Pancreas (tissue), 10 donors: ENCODE measurements at regions not wholly inside any gene's neighbourhood (a gene's known extent, or its start where the extent isn't known, plus 50 kb on each side); places are given as distances from the start of the nearest gene placed in this dataset.

Experiments
- ATAC-seq, 4 donors: fragments of 200-7000 bp; cut with Tn5 transposase; one replicate each; pipeline versions ENCODE4 v1.8.0 to v1.9.1; 2020; ENCODE audit warnings: mild to moderate bottlenecking in 4 of 4, moderate library complexity in 4 of 4
- DNase-seq, 6 donors: peaks; one replicate each; pipeline ENCODE4 v3.0.0-alpha.2; 2020
- FAIRE-seq: peaks from 2 replicates; lab custom pipeline; 2012; peaks lifted over from hg19 to GRCh38; lab: Jason Lieb, UNC
- H3K27ac ChIP-seq, 4 donors: fragments of 200-600 bp; sonication (generic); 1 replicate in 3 of 4; 2 replicates in 1 of 4; pipeline versions ENCODE4 v1.5.0 to v1.8.0; 2020
- H3K27me3 ChIP-seq, 4 donors: fragments of 200-600 bp; one replicate each; pipeline ENCODE4 v1.8.0; 2021
- H3K36me3 ChIP-seq, 3 donors: fragments of 200-600 bp; sonication (generic) in 1 of 3; one replicate each; pipeline versions ENCODE4 v1.5.0 to v1.8.0; 2020 to 2021
- H3K4me1 ChIP-seq, 3 donors: fragments of 200-600 bp; one replicate each; pipeline ENCODE4 v1.8.0; 2021
- H3K4me3 ChIP-seq, 4 donors: fragments of 200-600 bp; sonication (generic) in 2 of 4; one replicate each; pipeline versions ENCODE4 v1.5.0 to v1.8.0; 2020 to 2021
- H3K9me3 ChIP-seq, 4 donors: fragments of 200-600 bp; one replicate each; pipeline ENCODE4 v1.8.0; 2021
- CTCF ChIP-seq, 4 donors: fragments of 200-600 bp; sonication (generic) in 3 of 4; IDR thresholded peaks; one replicate each; pipeline versions ENCODE4 v1.5.0 to v1.8.0; 2021; ENCODE audit warnings: antibody characterized with exemption in 4 of 4
- WGBS, 2 donors: extraction: QIAGEN DNeasy Blood & Tissue Kit; methylation state at CpG; one replicate each; pipeline ENCODE4 v1.1.7; 2013; 5-methylcytosine and 5-hydroxymethylcytosine counted together
- intact Hi-C, 3 donors: fragments of 100-400 bp; cut with DNase I; formaldehyde crosslinking; loops; one replicate each; pipeline versions ENCODE4 v1.11.1 to v1.14.2; 2022
- donor health status: healthy with polysubstance abuse.
- donor health status: DM: no; HTN: no; CAD: no; lungs with moderate emphysema.
- donor health status: DM: no; HTN: no; CAD: no.
- donor health status: control.
- donor health status: control.
- donor health status: Bipolar disorder and iron deficiency.
- donor health status: DM: yes; HTN: yes; CAD: no.
- donor health status: DM: no; HTN: no; CAD: no.
- donor health status: DM: no; HTN: no; CAD: no.
- donor health status: DM: yes; HTN: yes; CAD: no.

- Histone ChIP-seq H3K9me3 (no peaks in the 10 kb centered on the region), H3K4me3 (no peak overlapping the region), H3K4me1 (no peaks in the 10 kb centered on the region), H3K27ac (no peak overlapping the region), H3K27me3 (no peaks in the 10 kb centered on the region), H3K36me3 (no peaks in the 10 kb centered on the region)
- intact Hi-C loops = no loop called here
- ATAC-seq (no peak), DNase-seq (no peak), FAIRE-seq (no peak)
- TF ChIP-seq CTCF (IDR thresholded peaks at IDR 0.05) = no peak
- WGBS, 2 donors = 62 to 73% methylated on average over 13 of the region's 13 CpGs
These were observed 82.5 kb downstream of the CHST2 start for GRCh38 chr3:143201870-143202752.

- no peaks in the 10 kb centered on the region for H3K27me3 ChIP-seq
- no peaks in the 10 kb centered on the region for H3K36me3 ChIP-seq
- no peak for FAIRE-seq
- no peak for ATAC-seq
- intact Hi-C loops = no loop called here
- H3K27ac ChIP-seq = no peak overlapping the region
- no peaks in the 10 kb centered on the region for H3K9me3 ChIP-seq
- WGBS, 2 donors = 25 to 34% methylated on average over 3 of the region's 3 CpGs
- TF ChIP-seq CTCF (IDR thresholded peaks at IDR 0.05) = no peak
- no peak overlapping the region for H3K4me3 ChIP-seq
- DNase-seq = no peak
- no peaks in the 10 kb centered on the region for H3K4me1 ChIP-seq
These were observed 83.6 kb downstream of the CHST2 start for GRCh38 chr3:143203142-143203541.

GRCh38 chr3:143203848-143204247 is 84.3 kb downstream of the CHST2 start:
- FAIRE-seq (no peak), ATAC-seq (no peak)

GRCh38 chr3:143206955-143207337 is 87.4 kb downstream of the CHST2 start:
- no peak for TF ChIP-seq CTCF (IDR thresholded peaks at IDR 0.05)
- FAIRE-seq (no peak), DNase-seq (no peak), ATAC-seq (no peak)
- 67 to 79% methylated on average over 4 of the region's 4 CpGs for WGBS, 2 donors
- no peak overlapping the region for H3K4me3 ChIP-seq
- no peaks in the 10 kb centered on the region for H3K9me3 ChIP-seq
- no peaks in the 10 kb centered on the region for H3K36me3 ChIP-seq
- H3K27me3 ChIP-seq = no peaks in the 10 kb centered on the region
- no peak overlapping the region for H3K27ac ChIP-seq
- no peaks in the 10 kb centered on the region for H3K4me1 ChIP-seq
- intact Hi-C loops = no loop called here

More at GRCh38 chr3:143203848-143204247, 84.3 kb downstream of the CHST2 start:
- no peak for TF ChIP-seq CTCF (IDR thresholded peaks at IDR 0.05)
- Histone ChIP-seq H3K9me3 (no peaks in the 10 kb centered on the region), H3K4me1 (no peaks in the 10 kb centered on the region), H3K27me3 (no peaks in the 10 kb centered on the region), H3K4me3 (no peak overlapping the region), H3K27ac (no peak overlapping the region), H3K36me3 (no peaks in the 10 kb centered on the region)
- WGBS, 2 donors = 58 to 80% methylated on average over 3 of the region's 3 CpGs
- intact Hi-C loops = no loop called here
- DNase-seq = no peak

GRCh38 chr3:143207338-143207961 is 87.9 kb downstream of the CHST2 start:
- intact Hi-C loops = no loop called here

More at GRCh38 chr3:143207338-143207961, 87.9 kb downstream of the CHST2 start:
- FAIRE-seq = no peak
- no peak for DNase-seq
- ATAC-seq = no peak
- H3K9me3 ChIP-seq = no peaks in the 10 kb centered on the region
- no peak overlapping the region for H3K27ac ChIP-seq
- TF ChIP-seq CTCF (IDR thresholded peaks at IDR 0.05) = no peak
- no peaks in the 10 kb centered on the region for H3K27me3 ChIP-seq
- no peaks in the 10 kb centered on the region for H3K4me1 ChIP-seq
- H3K36me3 ChIP-seq = no peaks in the 10 kb centered on the region
- 58 to 75% methylated on average over 1 of the region's 1 CpG for WGBS, 2 donors
- no peak overlapping the region for H3K4me3 ChIP-seq
